ENCODE measurements at regions not wholly inside any gene's neighbourhood (a gene's known extent, or its start where the extent isn't known, plus 50 kb on each side); places are given as distances from the start of the nearest gene placed in this dataset.

DNA sequence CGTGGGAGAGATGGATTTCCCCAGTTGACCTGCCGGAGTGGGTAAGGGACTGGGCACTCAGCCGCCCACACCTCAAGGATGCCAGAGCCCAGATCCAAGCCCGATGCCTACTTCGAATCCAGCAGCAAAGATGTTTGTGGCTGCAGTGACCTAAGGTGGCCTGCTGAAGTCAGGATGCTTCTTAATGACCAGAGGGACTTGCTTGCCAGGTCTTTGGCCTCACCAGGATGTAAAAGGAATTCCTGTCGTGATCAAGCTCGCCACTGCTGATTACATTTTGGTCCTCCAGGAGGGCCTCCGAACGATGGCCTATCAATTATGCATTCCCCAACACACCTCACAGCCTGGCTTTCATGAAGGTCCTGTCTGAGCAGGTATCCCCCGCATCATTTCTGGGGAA, 349.5 kb upstream of the ZMIZ1 start:
- TF ChIP-seq HDGF (IDR thresholded peaks at IDR 0.05; ENCODE audit: borderline replicate concordance), result no peak
- no peak for TF ChIP-seq SP1 (IDR thresholded peaks at IDR 0.05)
- TF ChIP-seq BHLHE40 (IDR thresholded peaks at IDR 0.05; ENCODE audit: borderline replicate concordance), result no peak
- TF ChIP-seq SUZ12 (IDR thresholded peaks at IDR 0.05), result no peak
- TF ChIP-seq TARDBP (IDR thresholded peaks at IDR 0.05), result no peak
- no peak for TF ChIP-seq ELF4 (IDR thresholded peaks at IDR 0.05)
- no peak for TF ChIP-seq LEF1 (IDR thresholded peaks at IDR 0.05; ENCODE audit: borderline replicate concordance)
- no peak for TF ChIP-seq L3MBTL2 (conservative IDR thresholded peaks at IDR 0.05)
- TF ChIP-seq FOXK2 (IDR thresholded peaks at IDR 0.05), result no peak
- no peak for TF ChIP-seq FOXM1 (IDR thresholded peaks at IDR 0.05; ENCODE audit: borderline replicate concordance)
- TF ChIP-seq ARNT (IDR thresholded peaks at IDR 0.05), result no peak
- no peak for TF ChIP-seq FOXA1 (IDR thresholded peaks at IDR 0.05)
- no peak for TF ChIP-seq NFRKB (IDR thresholded peaks at IDR 0.05)

Measured in HEK293T (cell line).